ENCODE measurements at regions not wholly inside any gene's neighbourhood (a gene's known extent, or its start where the extent isn't known, plus 50 kb on each side); places are given as distances from the start of the nearest gene placed in this dataset.

GRCh38 chr7:83882551-83882950, 233.6 kb upstream of the SEMA3E start:
- intact Hi-C loops (cut with micrococcal nuclease; ENCODE audit: unreplicated experiment), result no loop called here
- no peaks in the 10 kb centered on the region for H3K4me1 ChIP-seq (ENCODE audit: insufficient read depth, low read length, poor library complexity, severe bottlenecking)
- H3K27me3 ChIP-seq (replicated peaks; ENCODE audit: insufficient read depth, low read depth, low read length, poor library complexity), result peaks cover 13% of the 10 kb centered on the region
- no peak for DNase-seq (ENCODE audit: low spot score)
- TF ChIP-seq, protein P1, sequence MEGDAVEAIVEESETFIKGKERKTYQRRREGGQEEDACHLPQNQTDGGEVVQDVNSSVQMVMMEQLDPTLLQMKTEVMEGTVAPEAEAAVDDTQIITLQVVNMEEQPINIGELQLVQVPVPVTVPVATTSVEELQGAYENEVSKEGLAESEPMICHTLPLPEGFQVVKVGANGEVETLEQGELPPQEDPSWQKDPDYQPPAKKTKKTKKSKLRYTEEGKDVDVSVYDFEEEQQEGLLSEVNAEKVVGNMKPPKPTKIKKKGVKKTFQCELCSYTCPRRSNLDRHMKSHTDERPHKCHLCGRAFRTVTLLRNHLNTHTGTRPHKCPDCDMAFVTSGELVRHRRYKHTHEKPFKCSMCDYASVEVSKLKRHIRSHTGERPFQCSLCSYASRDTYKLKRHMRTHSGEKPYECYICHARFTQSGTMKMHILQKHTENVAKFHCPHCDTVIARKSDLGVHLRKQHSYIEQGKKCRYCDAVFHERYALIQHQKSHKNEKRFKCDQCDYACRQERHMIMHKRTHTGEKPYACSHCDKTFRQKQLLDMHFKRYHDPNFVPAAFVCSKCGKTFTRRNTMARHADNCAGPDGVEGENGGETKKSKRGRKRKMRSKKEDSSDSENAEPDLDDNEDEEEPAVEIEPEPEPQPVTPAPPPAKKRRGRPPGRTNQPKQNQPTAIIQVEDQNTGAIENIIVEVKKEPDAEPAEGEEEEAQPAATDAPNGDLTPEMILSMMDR (conservative IDR thresholded peaks at IDR 0.05; ENCODE audit: low read depth, low read length), result no peak
- TF ChIP-seq EZH2 (IDR thresholded peaks at IDR 0.05; ENCODE audit: borderline replicate concordance, low read depth, low read length, poor library complexity, severe bottlenecking), result no peak
- POLR2A ChIA-PET (ENCODE audit: low non-redundant PET), result no interaction called here
- no peak overlapping the region for H3K27ac ChIP-seq (ENCODE audit: low read depth, low read length, poor library complexity, severe bottlenecking)
- no peaks in the 10 kb centered on the region for H3K9me3 ChIP-seq (ENCODE audit: low read depth, low read length, poor library complexity, severe bottlenecking)
- BruUV-seq (replicated peaks), result no TSS peak
- CTCF ChIA-PET, result no interaction called here
- H3K36me3 ChIP-seq (ENCODE audit: insufficient read depth, low read length, poor library complexity, severe bottlenecking), result no peaks in the 10 kb centered on the region
- H3K4me3 ChIP-seq (ENCODE audit: low read depth, low read length, poor library complexity, severe bottlenecking), result no peak overlapping the region

GRCh38 chr7:83879063-83879462, 230.1 kb upstream of the SEMA3E start:
- Histone ChIP-seq H3K36me3 (ENCODE audit: insufficient read depth, low read length, poor library complexity, severe bottlenecking) (no peaks in the 10 kb centered on the region), H3K27me3 (replicated peaks; ENCODE audit: insufficient read depth, low read depth, low read length, poor library complexity) (peaks cover 2% of the 10 kb centered on the region), H3K9me3 (ENCODE audit: low read depth, low read length, poor library complexity, severe bottlenecking) (no peaks in the 10 kb centered on the region), H3K27ac (ENCODE audit: low read depth, low read length, poor library complexity, severe bottlenecking) (no peak overlapping the region), H3K4me3 (ENCODE audit: low read depth, low read length, poor library complexity, severe bottlenecking) (no peak overlapping the region), H3K4me1 (ENCODE audit: insufficient read depth, low read length, poor library complexity, severe bottlenecking) (no peaks in the 10 kb centered on the region)
- TF ChIP-seq, protein P1 (conservative IDR thresholded peaks at IDR 0.05; ENCODE audit: low read depth, low read length), result no peak
- ChIA-PET POLR2A (ENCODE audit: low non-redundant PET) (no interaction called here), CTCF (no interaction called here)
- no peak for DNase-seq (ENCODE audit: low spot score)
- no TSS peak for BruUV-seq (replicated peaks)
- intact Hi-C loops (cut with micrococcal nuclease; ENCODE audit: unreplicated experiment), result no loop called here

DNA sequence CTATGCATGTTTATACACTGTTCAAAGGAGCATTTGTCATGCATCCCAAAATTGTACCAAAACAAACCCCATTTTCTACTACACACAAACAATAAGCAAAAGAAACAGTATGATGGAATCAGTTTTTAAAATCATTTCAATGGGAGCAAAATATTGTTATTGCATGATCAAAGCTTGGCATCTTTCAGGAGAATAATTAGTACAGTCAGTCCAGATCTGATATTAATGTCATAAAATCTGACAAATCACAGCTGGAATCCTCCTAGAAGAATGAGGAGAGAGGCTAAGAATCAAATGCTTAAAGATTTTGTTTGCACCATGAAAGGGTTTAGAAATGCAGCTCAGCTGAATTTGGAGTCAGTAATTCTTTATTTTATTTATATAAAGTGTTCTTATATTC, 229.7 kb upstream of the SEMA3E start:
- Histone ChIP-seq H3K9me3 (ENCODE audit: low read depth, low read length, poor library complexity, severe bottlenecking) (no peaks in the 10 kb centered on the region), H3K4me1 (ENCODE audit: insufficient read depth, low read length, poor library complexity, severe bottlenecking) (no peaks in the 10 kb centered on the region), H3K27me3 (replicated peaks; ENCODE audit: insufficient read depth, low read depth, low read length, poor library complexity) (no peaks in the 10 kb centered on the region), H3K27ac (ENCODE audit: low read depth, low read length, poor library complexity, severe bottlenecking) (no peak overlapping the region), H3K36me3 (ENCODE audit: insufficient read depth, low read length, poor library complexity, severe bottlenecking) (no peaks in the 10 kb centered on the region), H3K4me3 (ENCODE audit: low read depth, low read length, poor library complexity, severe bottlenecking) (no peak overlapping the region)
- TF ChIP-seq, protein P1 (conservative IDR thresholded peaks at IDR 0.05; ENCODE audit: low read depth, low read length), result no peak
- no peak for TF ChIP-seq EZH2 (IDR thresholded peaks at IDR 0.05; ENCODE audit: borderline replicate concordance, low read depth, low read length, poor library complexity, severe bottlenecking)
- CTCF ChIA-PET, result no interaction called here
- no TSS peak for BruUV-seq (replicated peaks)
- POLR2A ChIA-PET (ENCODE audit: low non-redundant PET), result no interaction called here
- intact Hi-C loops (cut with micrococcal nuclease; ENCODE audit: unreplicated experiment), result no loop called here
- no peak for DNase-seq (ENCODE audit: low spot score)
